ENCODE measurements at regions not wholly inside any gene's neighbourhood (a gene's known extent, or its start where the extent isn't known, plus 50 kb on each side); places are given as distances from the start of the nearest gene placed in this dataset.

DNA sequence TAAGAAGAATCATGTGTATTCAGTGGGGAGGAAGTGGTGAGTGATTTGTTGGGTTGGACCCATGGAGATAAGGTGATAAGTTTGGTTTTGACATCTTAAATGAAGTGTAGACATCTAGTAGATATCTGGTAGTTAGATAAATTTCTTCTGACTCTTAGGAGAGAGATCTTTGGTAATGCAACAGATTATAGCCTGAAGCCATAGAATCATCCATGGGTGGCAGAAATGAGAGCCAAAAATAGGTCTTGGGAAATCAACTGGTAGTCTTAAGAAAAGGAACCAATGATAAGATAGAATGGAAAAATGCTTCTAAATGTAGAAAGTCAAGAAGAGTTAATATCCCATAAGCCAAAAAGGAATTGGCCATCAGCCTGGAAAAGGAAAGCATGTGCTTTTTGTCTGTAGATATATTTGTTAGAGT lies 532.7 kb upstream of the GRAMD2B start:
- DNase-seq (ENCODE audit: low spot score) = no peak
- in situ Hi-C loops (cut with MboI; ENCODE audit: low sequenced_read_pairs, unreplicated experiment) = no loop called here
- TF ChIP-seq, protein P1, sequence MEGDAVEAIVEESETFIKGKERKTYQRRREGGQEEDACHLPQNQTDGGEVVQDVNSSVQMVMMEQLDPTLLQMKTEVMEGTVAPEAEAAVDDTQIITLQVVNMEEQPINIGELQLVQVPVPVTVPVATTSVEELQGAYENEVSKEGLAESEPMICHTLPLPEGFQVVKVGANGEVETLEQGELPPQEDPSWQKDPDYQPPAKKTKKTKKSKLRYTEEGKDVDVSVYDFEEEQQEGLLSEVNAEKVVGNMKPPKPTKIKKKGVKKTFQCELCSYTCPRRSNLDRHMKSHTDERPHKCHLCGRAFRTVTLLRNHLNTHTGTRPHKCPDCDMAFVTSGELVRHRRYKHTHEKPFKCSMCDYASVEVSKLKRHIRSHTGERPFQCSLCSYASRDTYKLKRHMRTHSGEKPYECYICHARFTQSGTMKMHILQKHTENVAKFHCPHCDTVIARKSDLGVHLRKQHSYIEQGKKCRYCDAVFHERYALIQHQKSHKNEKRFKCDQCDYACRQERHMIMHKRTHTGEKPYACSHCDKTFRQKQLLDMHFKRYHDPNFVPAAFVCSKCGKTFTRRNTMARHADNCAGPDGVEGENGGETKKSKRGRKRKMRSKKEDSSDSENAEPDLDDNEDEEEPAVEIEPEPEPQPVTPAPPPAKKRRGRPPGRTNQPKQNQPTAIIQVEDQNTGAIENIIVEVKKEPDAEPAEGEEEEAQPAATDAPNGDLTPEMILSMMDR (IDR thresholded peaks at IDR 0.05; ENCODE audit: borderline replicate concordance, control extremely low read depth, extremely low read depth, insufficient read depth, missing control alignments) = no peak

DNA sequence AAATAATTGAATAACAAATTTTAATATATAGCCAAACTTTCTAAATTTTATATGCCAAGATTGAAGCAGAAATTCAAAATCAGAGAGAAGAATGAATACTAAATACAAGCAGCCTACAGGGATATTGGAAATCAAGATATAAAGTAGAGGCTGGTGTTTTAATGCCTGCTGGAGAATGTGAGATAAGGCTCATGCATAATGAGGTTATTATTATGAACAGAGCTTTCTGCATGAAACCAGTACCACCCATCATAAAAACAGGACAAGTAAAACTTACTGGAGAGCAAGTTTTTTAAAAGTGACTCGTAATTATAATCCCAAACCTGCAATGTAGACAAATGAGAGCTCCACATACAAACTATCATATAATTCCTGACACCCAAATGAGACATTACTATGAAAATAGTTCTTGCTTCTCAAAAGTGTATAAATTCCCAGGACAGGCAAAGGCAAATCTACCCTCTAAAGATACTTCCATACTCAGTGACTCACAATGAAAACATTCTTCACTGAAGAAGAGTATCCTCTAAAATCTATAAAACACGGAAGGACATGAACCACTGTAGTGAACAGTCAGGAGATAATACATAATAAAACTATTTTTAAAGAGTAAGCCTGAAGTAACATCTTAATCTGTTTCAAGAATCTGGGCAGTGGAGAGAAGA lies 532.0 kb upstream of the GRAMD2B start:
- no peak for DNase-seq (ENCODE audit: low spot score)
- in situ Hi-C loops (cut with MboI; ENCODE audit: low sequenced_read_pairs, unreplicated experiment) = no loop called here
- TF ChIP-seq, protein P1 (IDR thresholded peaks at IDR 0.05; ENCODE audit: borderline replicate concordance, control extremely low read depth, extremely low read depth, insufficient read depth, missing control alignments) = no peak

DNA sequence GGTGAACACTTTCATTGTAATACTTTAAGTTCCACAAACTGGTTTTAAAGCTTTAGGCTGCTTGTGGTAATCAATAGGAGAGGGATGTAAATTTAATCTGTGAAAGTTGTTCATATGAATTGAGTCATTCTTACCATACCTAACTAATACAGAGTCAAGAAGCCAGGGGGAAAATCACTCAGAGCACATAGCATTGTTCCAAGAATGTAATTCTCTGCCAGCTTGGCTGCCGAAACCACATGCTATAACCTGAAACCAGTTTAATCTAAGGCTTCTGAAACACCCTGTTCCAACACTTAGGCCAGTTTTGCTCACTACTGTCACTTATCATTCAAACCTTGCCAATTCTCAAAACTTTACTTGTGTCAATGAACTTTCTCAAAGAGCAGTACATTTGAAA lies 528.8 kb upstream of the GRAMD2B start:
- no peak for DNase-seq (ENCODE audit: low spot score)
- TF ChIP-seq, protein P1 (IDR thresholded peaks at IDR 0.05; ENCODE audit: borderline replicate concordance, control extremely low read depth, extremely low read depth, insufficient read depth, missing control alignments) = no peak
- in situ Hi-C loops (cut with MboI; ENCODE audit: low sequenced_read_pairs, unreplicated experiment) = no loop called here

DNA sequence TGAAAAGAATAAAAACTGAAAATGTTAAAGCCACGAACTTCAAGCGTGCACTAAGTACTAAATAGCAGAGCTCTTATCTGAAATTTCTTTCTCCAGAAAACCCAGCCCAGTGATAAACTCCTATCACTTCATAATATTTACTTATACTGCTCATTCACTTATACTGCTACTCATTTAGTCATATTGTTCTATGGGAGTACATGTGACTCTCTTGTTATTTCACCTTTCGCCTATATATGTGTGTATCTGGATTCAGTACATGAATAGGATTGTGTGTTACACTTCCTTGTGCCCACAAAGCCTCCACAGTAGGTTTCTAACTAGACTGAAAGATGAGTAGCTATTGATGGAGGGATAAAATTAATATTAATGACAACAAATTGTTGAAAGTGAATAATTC lies 526.8 kb upstream of the GRAMD2B start:
- in situ Hi-C loops (cut with MboI; ENCODE audit: low sequenced_read_pairs, unreplicated experiment) = no loop called here
- TF ChIP-seq, protein P1 (IDR thresholded peaks at IDR 0.05; ENCODE audit: borderline replicate concordance, control extremely low read depth, extremely low read depth, insufficient read depth, missing control alignments) = no peak
- no peak for DNase-seq (ENCODE audit: low spot score)

DNA sequence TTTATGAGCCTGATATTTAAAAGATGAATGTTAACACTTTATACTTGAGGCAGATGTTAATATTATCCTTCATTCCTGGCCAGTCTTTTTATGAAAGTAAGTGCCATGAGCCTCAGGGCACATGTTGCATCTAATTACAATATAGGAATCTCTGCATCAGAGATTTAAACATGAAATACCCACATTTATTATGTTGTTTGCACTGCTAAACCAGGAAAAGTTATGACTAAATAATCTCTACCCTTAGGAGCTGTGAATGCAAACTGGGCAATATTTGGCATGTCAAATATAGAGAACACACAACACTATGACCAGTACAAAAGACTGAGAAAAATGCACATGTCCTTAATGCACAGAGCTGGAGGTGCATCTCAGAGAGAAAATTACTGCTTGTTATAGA lies 526.1 kb upstream of the GRAMD2B start:
- DNase-seq (ENCODE audit: low spot score) = no peak
- in situ Hi-C loops (cut with MboI; ENCODE audit: low sequenced_read_pairs, unreplicated experiment) = no loop called here
- TF ChIP-seq, protein P1 (IDR thresholded peaks at IDR 0.05; ENCODE audit: borderline replicate concordance, control extremely low read depth, extremely low read depth, insufficient read depth, missing control alignments) = no peak

DNA sequence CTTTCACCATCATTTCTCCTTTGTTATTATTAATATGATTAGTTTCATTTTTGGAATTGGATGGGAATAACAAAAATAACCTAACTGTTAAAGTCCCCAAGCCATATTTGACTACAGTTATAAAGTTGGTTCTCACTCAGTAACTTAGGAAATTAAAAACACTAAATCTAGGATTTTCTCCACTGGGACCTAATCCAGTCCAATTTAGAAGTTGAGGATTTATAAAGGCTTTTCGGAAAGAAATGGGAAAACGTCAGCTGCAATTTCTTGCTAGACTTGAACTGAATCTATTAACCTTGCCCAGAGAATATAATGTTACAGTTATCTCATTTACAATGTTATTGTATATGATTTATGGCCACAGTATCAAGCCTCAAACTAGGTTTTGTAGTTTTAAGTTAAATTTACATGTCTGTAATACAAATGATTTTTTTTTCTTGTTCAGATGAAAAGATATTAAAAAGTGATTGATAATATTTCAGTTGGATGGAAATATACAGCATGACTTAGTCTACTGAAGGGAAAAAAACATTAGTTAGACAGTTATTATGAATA lies 524.3 kb upstream of the GRAMD2B start:
- TF ChIP-seq, protein P1 (IDR thresholded peaks at IDR 0.05; ENCODE audit: borderline replicate concordance, control extremely low read depth, extremely low read depth, insufficient read depth, missing control alignments) = no peak
- in situ Hi-C loops (cut with MboI; ENCODE audit: low sequenced_read_pairs, unreplicated experiment) = no loop called here
- DNase-seq (ENCODE audit: low spot score) = no peak

Data from GM13976 (cell line).